Memory B cell (primary cell): ENCODE measurements at regions not wholly inside any gene's neighbourhood (a gene's known extent, or its start where the extent isn't known, plus 50 kb on each side); places are given as distances from the start of the nearest gene placed in this dataset.
"Not testable (repeated sequence)": the region's sequence is repeated elsewhere in the genome, so short reads cannot be mapped to it uniquely, and the experiment has no call there.

ENCODE experiments used
- ATAC-seq: fragments of 150-1000 bp; cut with Tn5 transposase; 2 replicates; pipeline ENCODE4 v1.10.0; 2021; ENCODE audit warnings: low read depth, mild to moderate bottlenecking, moderate library complexity
- DNase-seq, 2 donors: peaks; one replicate each; pipeline ENCODE4 v3.0.0; 2022; ENCODE audit warnings: low spot score in 2 of 2
- H3K27ac Mint-ChIP-seq: one replicate; pipeline ENCODE4 v1.8.0; 2022; ENCODE audit warnings: mild to moderate bottlenecking, moderate library complexity, mixed read lengths
- H3K27me3 Mint-ChIP-seq: one replicate; pipeline ENCODE4 v1.8.0; 2022; ENCODE audit warnings: mixed read lengths
- H3K36me3 Mint-ChIP-seq: one replicate; pipeline ENCODE4 v1.8.0; 2022; ENCODE audit warnings: mild to moderate bottlenecking, mixed read lengths
- H3K4me1 Mint-ChIP-seq: one replicate; pipeline ENCODE4 v1.8.0; 2022; ENCODE audit warnings: mixed read lengths
- H3K4me3 Mint-ChIP-seq: one replicate; pipeline ENCODE4 v1.8.0; 2022; ENCODE audit warnings: mild to moderate bottlenecking, moderate library complexity, mixed read lengths
- H3K9me3 Mint-ChIP-seq: one replicate; pipeline ENCODE4 v1.8.0; 2022; ENCODE audit warnings: mixed read lengths

- Mint-ChIP-seq H3K9me3 (peaks cover 5% of the 10 kb centered on the region), H3K36me3 (peaks cover 36% of the 10 kb centered on the region), H3K27me3 (no peaks in the 10 kb centered on the region), H3K27ac (no peak overlapping the region), H3K4me1 (peaks cover 19% of the 10 kb centered on the region), H3K4me3 (no peak overlapping the region)
- DNase-seq (no peak), ATAC-seq (peak; percentile 21)
These were observed 109.1 kb downstream of the UTRN start for GRCh38 chr6:144394210-144394609.

- ATAC-seq (no peak), DNase-seq (no peak)
- no peaks in the 10 kb centered on the region for H3K27me3 Mint-ChIP-seq
These were observed 109.9 kb downstream of the UTRN start for GRCh38 chr6:144395014-144395413.

GRCh38 chr6:144395826-144396225 lies 110.7 kb downstream of the UTRN start:
- DNase-seq: no peak
- H3K27me3 Mint-ChIP-seq: no peaks in the 10 kb centered on the region
- ATAC-seq: no peak
- H3K4me3 Mint-ChIP-seq: no peak overlapping the region
- H3K4me1 Mint-ChIP-seq: peaks cover 18% of the 10 kb centered on the region
- H3K27ac Mint-ChIP-seq: no peak overlapping the region
- H3K36me3 Mint-ChIP-seq: peaks cover 32% of the 10 kb centered on the region
- peaks cover 5% of the 10 kb centered on the region for H3K9me3 Mint-ChIP-seq

More at GRCh38 chr6:144395014-144395413, 109.9 kb downstream of the UTRN start:
- Mint-ChIP-seq H3K27ac (no peak overlapping the region), H3K4me3 (no peak overlapping the region), H3K36me3 (peaks cover 39% of the 10 kb centered on the region), H3K9me3 (peaks cover 5% of the 10 kb centered on the region), H3K4me1 (peaks cover 19% of the 10 kb centered on the region)

- Mint-ChIP-seq H3K4me1 (peaks cover 22% of the 10 kb centered on the region), H3K4me3 (no peak overlapping the region), H3K27me3 (no peaks in the 10 kb centered on the region), H3K27ac (no peak overlapping the region), H3K36me3 (peaks cover 36% of the 10 kb centered on the region), H3K9me3 (peaks cover 5% of the 10 kb centered on the region)
- DNase-seq (no peak), ATAC-seq (no peak)
These were observed 112.0 kb downstream of the UTRN start for GRCh38 chr6:144397141-144397540.

- no peaks in the 10 kb centered on the region for H3K27me3 Mint-ChIP-seq
- no peak overlapping the region for H3K27ac Mint-ChIP-seq
- DNase-seq (no peak), ATAC-seq (no peak)
- peaks cover 2% of the 10 kb centered on the region for H3K9me3 Mint-ChIP-seq
- H3K36me3 Mint-ChIP-seq: peaks cover 40% of the 10 kb centered on the region
- peaks cover 10% of the 10 kb centered on the region for H3K4me1 Mint-ChIP-seq
- no peak overlapping the region for H3K4me3 Mint-ChIP-seq
These were observed 115.2 kb downstream of the UTRN start for GRCh38 chr6:144400321-144400720.

GRCh38 chr6:144401736-144402733 lies 116.9 kb downstream of the UTRN start:
- ATAC-seq (no peak), DNase-seq (no peak)
- Mint-ChIP-seq H3K4me1 (peaks cover 12% of the 10 kb centered on the region), H3K4me3 (no peak overlapping the region), H3K27ac (no peak overlapping the region), H3K27me3 (no peaks in the 10 kb centered on the region), H3K9me3 (peaks cover 2% of the 10 kb centered on the region), H3K36me3 (peaks cover 39% of the 10 kb centered on the region)

GRCh38 chr6:144402750-144403149 lies 117.6 kb downstream of the UTRN start:
- DNase-seq (no peak), ATAC-seq (no peak)
- no peaks in the 10 kb centered on the region for H3K27me3 Mint-ChIP-seq
- H3K36me3 Mint-ChIP-seq: peaks cover 35% of the 10 kb centered on the region
- H3K4me3 Mint-ChIP-seq: no peak overlapping the region
- no peak overlapping the region for H3K27ac Mint-ChIP-seq
- H3K9me3 Mint-ChIP-seq: peaks cover 2% of the 10 kb centered on the region
- peaks cover 15% of the 10 kb centered on the region for H3K4me1 Mint-ChIP-seq

- peaks cover 21% of the 10 kb centered on the region for H3K4me1 Mint-ChIP-seq
- H3K36me3 Mint-ChIP-seq: peaks cover 30% of the 10 kb centered on the region
- H3K27me3 Mint-ChIP-seq: no peaks in the 10 kb centered on the region
- no peak overlapping the region for H3K27ac Mint-ChIP-seq
- H3K9me3 Mint-ChIP-seq: no peaks in the 10 kb centered on the region
- DNase-seq: no peak
- H3K4me3 Mint-ChIP-seq: no peak overlapping the region
- no peak for ATAC-seq
These were observed 120.0 kb downstream of the UTRN start for GRCh38 chr6:144405163-144405562.

- peaks cover 28% of the 10 kb centered on the region for H3K4me1 Mint-ChIP-seq
- no peaks in the 10 kb centered on the region for H3K9me3 Mint-ChIP-seq
- H3K4me3 Mint-ChIP-seq: no peak overlapping the region
- H3K36me3 Mint-ChIP-seq: peaks cover 40% of the 10 kb centered on the region
- no peak for DNase-seq
- no peak for ATAC-seq
- H3K27ac Mint-ChIP-seq: no peak overlapping the region
- H3K27me3 Mint-ChIP-seq: no peaks in the 10 kb centered on the region
These were observed 121.7 kb downstream of the UTRN start for GRCh38 chr6:144406796-144407195.

GRCh38 chr6:144408161-144408560 lies 123.0 kb downstream of the UTRN start:
- H3K36me3 Mint-ChIP-seq: peaks cover 38% of the 10 kb centered on the region
- no peak overlapping the region for H3K4me3 Mint-ChIP-seq
- ATAC-seq (no peak), DNase-seq (no peak)
- peaks cover 31% of the 10 kb centered on the region for H3K4me1 Mint-ChIP-seq
- H3K27me3 Mint-ChIP-seq: no peaks in the 10 kb centered on the region
- H3K27ac Mint-ChIP-seq: no peak overlapping the region
- H3K9me3 Mint-ChIP-seq: peaks cover under 1% of the 10 kb centered on the region

- DNase-seq (no peak), ATAC-seq (no peak)
- H3K4me3 Mint-ChIP-seq: no peak overlapping the region
- H3K36me3 Mint-ChIP-seq: peaks cover 29% of the 10 kb centered on the region
- H3K9me3 Mint-ChIP-seq: peaks cover 2% of the 10 kb centered on the region
- H3K27ac Mint-ChIP-seq: no peak overlapping the region
- H3K27me3 Mint-ChIP-seq: no peaks in the 10 kb centered on the region
- peaks cover 36% of the 10 kb centered on the region for H3K4me1 Mint-ChIP-seq
These were observed 124.9 kb downstream of the UTRN start for GRCh38 chr6:144410059-144410458.

GRCh38 chr6:144410574-144410973 lies 125.4 kb downstream of the UTRN start:
- H3K27me3 Mint-ChIP-seq, H3K27ac Mint-ChIP-seq, DNase-seq, H3K9me3 Mint-ChIP-seq, ATAC-seq, H3K4me3 Mint-ChIP-seq: not testable (repeated sequence)
- H3K36me3 Mint-ChIP-seq: peaks cover 29% of the 10 kb centered on the region
- peaks cover 39% of the 10 kb centered on the region for H3K4me1 Mint-ChIP-seq

GRCh38 chr6:144411531-144412165 lies 126.5 kb downstream of the UTRN start:
- Mint-ChIP-seq H3K27me3 (no peaks in the 10 kb centered on the region), H3K4me3 (no peak overlapping the region), H3K27ac (peak overlapping the region; percentile 32), H3K4me1 (peaks cover 47% of the 10 kb centered on the region), H3K9me3 (peaks cover 2% of the 10 kb centered on the region), H3K36me3 (peaks cover 27% of the 10 kb centered on the region)
- DNase-seq (no peak), ATAC-seq (no peak)

GRCh38 chr6:144413418-144413817 lies 128.3 kb downstream of the UTRN start:
- Mint-ChIP-seq H3K4me1 (peaks cover 44% of the 10 kb centered on the region), H3K27ac (peak overlapping the region; percentile 55), H3K9me3 (peaks cover 2% of the 10 kb centered on the region), H3K36me3 (peaks cover 23% of the 10 kb centered on the region), H3K4me3 (no peak overlapping the region), H3K27me3 (no peaks in the 10 kb centered on the region)
- DNase-seq (no peak), ATAC-seq (no peak)
